Esophagus squamous epithelium (tissue), 4 donors: ENCODE measurements at regions not wholly inside any gene's neighbourhood (a gene's known extent, or its start where the extent isn't known, plus 50 kb on each side); places are given as distances from the start of the nearest gene placed in this dataset.

ENCODE experiments used
- POLR2A ChIP-seq, 4 donors: fragments of 450-650 bp; IDR thresholded peaks; one replicate each; pipeline ENCODE4 v1.6.1; 2017; ENCODE audit warnings: antibody characterized with exemption in 4 of 4, mild to moderate bottlenecking in 4 of 4, moderate library complexity in 3 of 4
- TF ChIP-seq, protein P1 (sequence below), 6 experiments: fragments of 450-650 bp in 4 of 6; fragments of 200-600 bp in 2 of 6; sonication (generic) in 2 of 6; IDR thresholded peaks; one replicate each; pipeline ENCODE4 v1.5.1; 2016 to 2019; ENCODE audit warnings: antibody characterized with exemption in 6 of 6, mild to moderate bottlenecking in 4 of 6, moderate library complexity in 4 of 6

DNA sequence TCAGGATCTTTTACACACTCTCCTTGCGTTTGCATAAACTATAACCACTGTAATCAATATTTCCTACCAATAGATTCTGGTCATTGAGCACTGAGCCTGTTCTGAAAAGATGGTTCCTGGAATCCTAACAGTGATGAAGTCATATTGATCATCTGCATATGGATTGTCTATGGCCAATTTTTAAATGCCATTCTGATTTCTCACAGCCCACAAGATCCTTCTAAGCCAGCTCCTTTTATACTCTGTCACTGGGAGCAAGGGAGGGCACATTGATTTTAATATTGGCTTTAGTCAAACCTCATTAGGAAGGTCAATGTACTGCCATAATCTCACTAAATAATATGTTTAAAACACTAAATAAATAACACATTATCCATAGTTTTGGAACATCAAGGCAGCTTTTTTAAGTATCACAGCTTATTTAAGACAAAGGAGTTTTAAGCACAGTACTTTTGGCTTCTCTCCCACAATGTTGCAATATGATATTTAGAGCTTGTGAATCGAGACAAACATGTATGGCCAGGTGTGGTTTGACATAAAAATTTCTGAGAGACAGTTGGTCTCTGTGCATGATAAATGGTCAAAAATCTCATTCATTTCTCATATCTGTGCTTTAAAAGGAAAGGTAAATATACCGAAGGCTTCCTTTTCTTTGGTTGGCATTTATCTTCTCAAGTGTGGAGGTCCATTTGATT is 267.3 kb downstream of the MTX2 start:
- TF ChIP-seq, protein P1, sequence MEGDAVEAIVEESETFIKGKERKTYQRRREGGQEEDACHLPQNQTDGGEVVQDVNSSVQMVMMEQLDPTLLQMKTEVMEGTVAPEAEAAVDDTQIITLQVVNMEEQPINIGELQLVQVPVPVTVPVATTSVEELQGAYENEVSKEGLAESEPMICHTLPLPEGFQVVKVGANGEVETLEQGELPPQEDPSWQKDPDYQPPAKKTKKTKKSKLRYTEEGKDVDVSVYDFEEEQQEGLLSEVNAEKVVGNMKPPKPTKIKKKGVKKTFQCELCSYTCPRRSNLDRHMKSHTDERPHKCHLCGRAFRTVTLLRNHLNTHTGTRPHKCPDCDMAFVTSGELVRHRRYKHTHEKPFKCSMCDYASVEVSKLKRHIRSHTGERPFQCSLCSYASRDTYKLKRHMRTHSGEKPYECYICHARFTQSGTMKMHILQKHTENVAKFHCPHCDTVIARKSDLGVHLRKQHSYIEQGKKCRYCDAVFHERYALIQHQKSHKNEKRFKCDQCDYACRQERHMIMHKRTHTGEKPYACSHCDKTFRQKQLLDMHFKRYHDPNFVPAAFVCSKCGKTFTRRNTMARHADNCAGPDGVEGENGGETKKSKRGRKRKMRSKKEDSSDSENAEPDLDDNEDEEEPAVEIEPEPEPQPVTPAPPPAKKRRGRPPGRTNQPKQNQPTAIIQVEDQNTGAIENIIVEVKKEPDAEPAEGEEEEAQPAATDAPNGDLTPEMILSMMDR (IDR thresholded peaks at IDR 0.05) = no peak
- TF ChIP-seq POLR2A (IDR thresholded peaks at IDR 0.05) = no peak
